ENCODE measurements at regions not wholly inside any gene's neighbourhood (a gene's known extent, or its start where the extent isn't known, plus 50 kb on each side); places are given as distances from the start of the nearest gene placed in this dataset.

GRCh38 chr16:87229230-87230188 is 87.7 kb downstream of the C16orf95 start:
- no peak for TF ChIP-seq FOXJ3 (CRISPR knock-in tag; IDR thresholded peaks at IDR 0.05; ENCODE audit: borderline replicate concordance)
- no peak for TF ChIP-seq ATF1 (CRISPR knock-in tag; IDR thresholded peaks at IDR 0.05)
- no peak for TF ChIP-seq CTCF (IDR thresholded peaks at IDR 0.05)
- no peak for TF ChIP-seq ZNF532 (CRISPR knock-in tag; IDR thresholded peaks at IDR 0.05; ENCODE audit: borderline replicate concordance)
- TF ChIP-seq CREM (CRISPR knock-in tag; IDR thresholded peaks at IDR 0.05), result no peak
- TF ChIP-seq KAT7 (CRISPR knock-in tag; IDR thresholded peaks at IDR 0.05; ENCODE audit: borderline replicate concordance), result no peak
- no peak for TF ChIP-seq E2F4 (CRISPR knock-in tag; IDR thresholded peaks at IDR 0.05; ENCODE audit: borderline replicate concordance, low read depth)
- TF ChIP-seq GTF2I (CRISPR knock-in tag; conservative IDR thresholded peaks at IDR 0.05), result no peak
- no peak for TF ChIP-seq IRF2 (CRISPR knock-in tag; IDR thresholded peaks at IDR 0.05; ENCODE audit: borderline replicate concordance, low read depth)
- no peak for TF ChIP-seq ATF2 (CRISPR knock-in tag; IDR thresholded peaks at IDR 0.05; ENCODE audit: borderline replicate concordance, low read depth)
